ENCODE measurements at regions not wholly inside any gene's neighbourhood (a gene's known extent, or its start where the extent isn't known, plus 50 kb on each side); places are given as distances from the start of the nearest gene placed in this dataset.

- Histone ChIP-seq H4K20me1 (ENCODE audit: insufficient read depth, low read length) (no peaks in the 10 kb centered on the region), H3K9ac (ENCODE audit: low read length) (no peak overlapping the region), H3K27ac (ENCODE audit: low read length) (no peak overlapping the region), H3K27me3 (replicated peaks; ENCODE audit: insufficient read depth, low read length) (no peaks in the 10 kb centered on the region), H2AFZ (ENCODE audit: low read length) (no peak overlapping the region), H3F3A (ENCODE audit: insufficient read depth, low read length) (no peaks in the 10 kb centered on the region), H3K4me3 (ENCODE audit: low read length) (no peak overlapping the region), H3K36me3 (replicated peaks; ENCODE audit: insufficient read depth, low read length) (no peaks in the 10 kb centered on the region), H3K4me1 (ENCODE audit: low read length) (no peaks in the 10 kb centered on the region), H3K4me2 (ENCODE audit: low read depth, low read length) (no peak overlapping the region), H3K79me2 (ENCODE audit: low read length) (no peaks in the 10 kb centered on the region), H3K9me2 (replicated peaks; ENCODE audit: insufficient read depth, low read length) (no peaks in the 10 kb centered on the region), H3K9me3 (replicated peaks; ENCODE audit: insufficient read depth, low read length) (no peaks in the 10 kb centered on the region)
- no peak for DNase-seq
- TF ChIP-seq CTCF (IDR thresholded peaks at IDR 0.05; ENCODE audit: low read length), result no peak
- TF ChIP-seq EZH2 (optimal IDR thresholded peaks at IDR 0.05; ENCODE audit: low read depth, low read length), result no peak
- no peak for TF ChIP-seq EZH2phosphoT487 (IDR thresholded peaks at IDR 0.05; ENCODE audit: low read length)
Measured at GRCh38 chr11:101369835-101370234, 214.0 kb downstream of the TRPC6 start.

- Histone ChIP-seq H3K4me1 (ENCODE audit: low read length) (no peaks in the 10 kb centered on the region), H3K9me2 (replicated peaks; ENCODE audit: insufficient read depth, low read length) (no peaks in the 10 kb centered on the region), H3K27me3 (replicated peaks; ENCODE audit: insufficient read depth, low read length) (no peaks in the 10 kb centered on the region), H3K4me2 (ENCODE audit: low read depth, low read length) (no peak overlapping the region), H3K27ac (ENCODE audit: low read length) (no peak overlapping the region), H3K79me2 (ENCODE audit: low read length) (no peaks in the 10 kb centered on the region), H2AFZ (ENCODE audit: low read length) (no peak overlapping the region), H3F3A (ENCODE audit: insufficient read depth, low read length) (no peaks in the 10 kb centered on the region), H3K36me3 (replicated peaks; ENCODE audit: insufficient read depth, low read length) (no peaks in the 10 kb centered on the region), H4K20me1 (ENCODE audit: insufficient read depth, low read length) (no peaks in the 10 kb centered on the region), H3K4me3 (ENCODE audit: low read length) (no peak overlapping the region), H3K9me3 (replicated peaks; ENCODE audit: insufficient read depth, low read length) (no peaks in the 10 kb centered on the region), H3K9ac (ENCODE audit: low read length) (no peak overlapping the region)
- no peak for DNase-seq
- TF ChIP-seq CTCF (IDR thresholded peaks at IDR 0.05; ENCODE audit: low read length) (no peak), EZH2 (optimal IDR thresholded peaks at IDR 0.05; ENCODE audit: low read depth, low read length) (no peak), EZH2phosphoT487 (IDR thresholded peaks at IDR 0.05; ENCODE audit: low read length) (no peak)
Measured at GRCh38 chr11:101363706-101364275, 220.0 kb downstream of the TRPC6 start.

- Histone ChIP-seq H3K9me3 (replicated peaks; ENCODE audit: insufficient read depth, low read length) (no peaks in the 10 kb centered on the region), H3K4me1 (ENCODE audit: low read length) (no peaks in the 10 kb centered on the region), H3K9me2 (replicated peaks; ENCODE audit: insufficient read depth, low read length) (no peaks in the 10 kb centered on the region), H3K79me2 (ENCODE audit: low read length) (no peaks in the 10 kb centered on the region), H3K27ac (ENCODE audit: low read length) (no peak overlapping the region), H3K36me3 (replicated peaks; ENCODE audit: insufficient read depth, low read length) (no peaks in the 10 kb centered on the region), H2AFZ (ENCODE audit: low read length) (no peak overlapping the region), H3K4me3 (ENCODE audit: low read length) (no peak overlapping the region), H3K9ac (ENCODE audit: low read length) (no peak overlapping the region), H4K20me1 (ENCODE audit: insufficient read depth, low read length) (no peaks in the 10 kb centered on the region), H3K4me2 (ENCODE audit: low read depth, low read length) (no peak overlapping the region), H3K27me3 (replicated peaks; ENCODE audit: insufficient read depth, low read length) (no peaks in the 10 kb centered on the region), H3F3A (ENCODE audit: insufficient read depth, low read length) (no peaks in the 10 kb centered on the region)
- TF ChIP-seq EZH2 (optimal IDR thresholded peaks at IDR 0.05; ENCODE audit: low read depth, low read length) (no peak), EZH2phosphoT487 (IDR thresholded peaks at IDR 0.05; ENCODE audit: low read length) (no peak), CTCF (IDR thresholded peaks at IDR 0.05; ENCODE audit: low read length) (no peak)
- no peak for DNase-seq
Measured at GRCh38 chr11:101362643-101363042, 221.2 kb downstream of the TRPC6 start.

All from MM.1S (cell line).